ENCODE measurements at regions not wholly inside any gene's neighbourhood (a gene's known extent, or its start where the extent isn't known, plus 50 kb on each side); places are given as distances from the start of the nearest gene placed in this dataset.
A peak's percentile ranks its signal among the peaks of the same experiment; 100 is the strongest.
"Not testable (repeated sequence)": the region's sequence is repeated elsewhere in the genome, so short reads cannot be mapped to it uniquely, and the experiment has no call there.

GRCh38 chr9:7739595-7739994 lies 60.0 kb downstream of the DMAC1 start:
- no peak for TF ChIP-seq CTCF (IDR thresholded peaks at IDR 0.05; ENCODE audit: low read depth, low read length)
- no peak for DNase-seq
- H3K9me3 ChIP-seq (ENCODE audit: severe bottlenecking), result no peaks in the 10 kb centered on the region
- no peaks in the 10 kb centered on the region for H3K36me3 ChIP-seq
- no peak overlapping the region for H3K4me3 ChIP-seq (ENCODE audit: low read depth, low read length)
- H3K27me3 ChIP-seq (ENCODE audit: insufficient read depth, low read depth, severe bottlenecking), result no peaks in the 10 kb centered on the region
- no peak overlapping the region for H3K27ac ChIP-seq

- no peak for TF ChIP-seq CTCF (IDR thresholded peaks at IDR 0.05; ENCODE audit: low read depth, low read length)
Measured at GRCh38 chr9:7735311-7735710, 64.3 kb downstream of the DMAC1 start.

GRCh38 chr9:7730164-7730445 lies 69.5 kb downstream of the DMAC1 start:
- DNase-seq, result no peak
- no peaks in the 10 kb centered on the region for H3K9me3 ChIP-seq (ENCODE audit: severe bottlenecking)

More at GRCh38 chr9:7735311-7735710, 64.3 kb downstream of the DMAC1 start:
- Histone ChIP-seq H3K27ac (no peak overlapping the region), H3K9me3 (ENCODE audit: severe bottlenecking) (no peaks in the 10 kb centered on the region), H3K4me3 (ENCODE audit: low read depth, low read length) (no peak overlapping the region), H3K27me3 (ENCODE audit: insufficient read depth, low read depth, severe bottlenecking) (no peaks in the 10 kb centered on the region), H3K36me3 (no peaks in the 10 kb centered on the region)
- no peak for DNase-seq

GRCh38 chr9:7729371-7730163 lies 70.0 kb downstream of the DMAC1 start:
- H3K27ac ChIP-seq, result no peak overlapping the region
- TF ChIP-seq CTCF (IDR thresholded peaks at IDR 0.05; ENCODE audit: low read depth, low read length), result no peak
- no peaks in the 10 kb centered on the region for H3K27me3 ChIP-seq (ENCODE audit: insufficient read depth, low read depth, severe bottlenecking)
- DNase-seq, result no peak
- no peaks in the 10 kb centered on the region for H3K36me3 ChIP-seq
- H3K9me3 ChIP-seq (ENCODE audit: severe bottlenecking), result no peaks in the 10 kb centered on the region
- no peak overlapping the region for H3K4me3 ChIP-seq (ENCODE audit: low read depth, low read length)

More at GRCh38 chr9:7730164-7730445, 69.5 kb downstream of the DMAC1 start:
- Histone ChIP-seq H3K36me3 (no peaks in the 10 kb centered on the region), H3K4me3 (ENCODE audit: low read depth, low read length) (no peak overlapping the region), H3K27ac (no peak overlapping the region), H3K27me3 (ENCODE audit: insufficient read depth, low read depth, severe bottlenecking) (no peaks in the 10 kb centered on the region)
- TF ChIP-seq CTCF (IDR thresholded peaks at IDR 0.05; ENCODE audit: low read depth, low read length), result no peak

GRCh38 chr9:7721291-7721690 lies 78.3 kb downstream of the DMAC1 start:
- no peak overlapping the region for H3K27ac ChIP-seq
- no peak for TF ChIP-seq CTCF (IDR thresholded peaks at IDR 0.05; ENCODE audit: low read depth, low read length)

GRCh38 chr9:7713088-7713487 lies 86.5 kb downstream of the DMAC1 start:
- not testable (repeated sequence) for H3K36me3 ChIP-seq; H3K27me3 ChIP-seq (ENCODE audit: insufficient read depth, low read depth, severe bottlenecking); H3K4me3 ChIP-seq (ENCODE audit: low read depth, low read length); H3K9me3 ChIP-seq (ENCODE audit: severe bottlenecking); H3K27ac ChIP-seq; DNase-seq

More at GRCh38 chr9:7721291-7721690, 78.3 kb downstream of the DMAC1 start:
- Histone ChIP-seq H3K9me3 (ENCODE audit: severe bottlenecking) (no peaks in the 10 kb centered on the region), H3K4me3 (ENCODE audit: low read depth, low read length) (no peak overlapping the region), H3K27me3 (ENCODE audit: insufficient read depth, low read depth, severe bottlenecking) (no peaks in the 10 kb centered on the region), H3K36me3 (no peaks in the 10 kb centered on the region)
- peak; percentile 56 for DNase-seq

All from WERI-Rb-1 (cell line).